ENCODE measurements at regions not wholly inside any gene's neighbourhood (a gene's known extent, or its start where the extent isn't known, plus 50 kb on each side); places are given as distances from the start of the nearest gene placed in this dataset.

GRCh38 chrX:127085939-127086338 is 266.4 kb downstream of the PRR32 start (continued):
- TF ChIP-seq PRDM6 (tag by site-specific recombination; IDR thresholded peaks at IDR 0.05) (no peak), ZBTB26 (tag by site-specific recombination; optimal IDR thresholded peaks at IDR 0.05) (no peak), ZNF280D (tag by site-specific recombination; IDR thresholded peaks at IDR 0.05) (no peak), PBX3 (CRISPR knock-in tag; IDR thresholded peaks at IDR 0.05) (no peak), ZNF416 (tag by site-specific recombination; IDR thresholded peaks at IDR 0.05) (no peak)

GRCh38 chrX:127112726-127113125 is 293.2 kb downstream of the PRR32 start:
- TF ChIP-seq ZNF248 (tag by site-specific recombination; IDR thresholded peaks at IDR 0.05) (no peak), OSR2 (tag by site-specific recombination; IDR thresholded peaks at IDR 0.05) (no peak), ZNF785 (tag by site-specific recombination; IDR thresholded peaks at IDR 0.05) (no peak), REPIN1 (tag by site-specific recombination; IDR thresholded peaks at IDR 0.05; ENCODE audit: low read depth) (no peak), ZSCAN5A (tag by site-specific recombination; IDR thresholded peaks at IDR 0.05) (no peak)
- Histone ChIP-seq H3K9me3 (ENCODE audit: control insufficient read depth, insufficient read depth, low read depth, low read length) (peaks cover 2% of the 10 kb centered on the region; the same call in 1 of the 2 replicates), H3K4me3 (ENCODE audit: low read depth, low read length) (no peak overlapping the region), H3K4me1 (ENCODE audit: control insufficient read depth, insufficient read depth, low read length) (no peaks in the 10 kb centered on the region), H3K36me3 (ENCODE audit: control insufficient read depth in 2 of 2, insufficient read depth in 1 of 2, low read length in 2 of 2) (no peaks in the 10 kb centered on the region), H3K27ac (ENCODE audit: extremely low read depth, low read depth, low read length) (no peak overlapping the region)
- CTCF ChIA-PET = no interaction called here
- POLR2A ChIA-PET = no interaction called here

GRCh38 chrX:127124871-127125270 is 305.3 kb downstream of the PRR32 start:
- Histone ChIP-seq H3K9me3 (ENCODE audit: control insufficient read depth, insufficient read depth, low read depth, low read length) (no peaks in the 10 kb centered on the region), H3K4me3 (ENCODE audit: low read depth, low read length) (no peak overlapping the region), H3K4me1 (ENCODE audit: control insufficient read depth, insufficient read depth, low read length) (no peaks in the 10 kb centered on the region), H3K27ac (ENCODE audit: extremely low read depth, low read depth, low read length) (no peak overlapping the region), H3K36me3 (ENCODE audit: control insufficient read depth in 2 of 2, insufficient read depth in 1 of 2, low read length in 2 of 2) (no peaks in the 10 kb centered on the region)
- ChIA-PET POLR2A (no interaction called here), CTCF (no interaction called here)
- no peak for TF ChIP-seq ZBTB10 (tag by site-specific recombination; IDR thresholded peaks at IDR 0.05)
- TF ChIP-seq ZNF18 (tag by site-specific recombination; IDR thresholded peaks at IDR 0.05) = no peak
- no peak for TF ChIP-seq ZNF169 (tag by site-specific recombination; IDR thresholded peaks at IDR 0.05)
- TF ChIP-seq ZNF677 (tag by site-specific recombination; IDR thresholded peaks at IDR 0.05) = no peak
- no peak for TF ChIP-seq GLIS2 (tag by site-specific recombination; IDR thresholded peaks at IDR 0.05)
- no peak for TF ChIP-seq ZNF449 (tag by site-specific recombination; IDR thresholded peaks at IDR 0.05)
- TF ChIP-seq ZNF391 (tag by site-specific recombination; IDR thresholded peaks at IDR 0.05; ENCODE audit: borderline replicate concordance, low read depth) = no peak
- TF ChIP-seq ZNF580 (tag by site-specific recombination; IDR thresholded peaks at IDR 0.05) = no peak

Measured in HEK293 (cell line).